ENCODE measurements at regions not wholly inside any gene's neighbourhood (a gene's known extent, or its start where the extent isn't known, plus 50 kb on each side); places are given as distances from the start of the nearest gene placed in this dataset.

DNA sequence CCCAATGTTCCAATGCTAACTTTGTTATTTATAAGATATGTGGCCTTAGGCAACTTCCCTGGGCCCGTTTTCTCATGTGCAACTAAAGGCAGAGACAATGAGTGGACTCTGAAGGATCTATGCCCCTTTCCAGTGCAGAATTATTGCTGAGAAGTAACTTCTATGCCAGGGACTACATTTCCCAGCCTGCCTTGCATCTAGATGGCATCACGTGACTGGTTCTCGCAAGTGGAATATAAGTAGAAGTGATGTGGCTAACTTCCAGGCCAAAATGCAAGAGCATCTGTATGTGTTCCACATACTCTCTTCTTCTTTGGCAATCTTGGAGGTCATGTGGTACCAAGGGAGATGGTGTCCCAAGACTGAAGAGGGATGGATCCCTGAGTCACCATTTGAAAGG lies 674.4 kb downstream of the NTRK3 start:
- TF ChIP-seq, protein P1, sequence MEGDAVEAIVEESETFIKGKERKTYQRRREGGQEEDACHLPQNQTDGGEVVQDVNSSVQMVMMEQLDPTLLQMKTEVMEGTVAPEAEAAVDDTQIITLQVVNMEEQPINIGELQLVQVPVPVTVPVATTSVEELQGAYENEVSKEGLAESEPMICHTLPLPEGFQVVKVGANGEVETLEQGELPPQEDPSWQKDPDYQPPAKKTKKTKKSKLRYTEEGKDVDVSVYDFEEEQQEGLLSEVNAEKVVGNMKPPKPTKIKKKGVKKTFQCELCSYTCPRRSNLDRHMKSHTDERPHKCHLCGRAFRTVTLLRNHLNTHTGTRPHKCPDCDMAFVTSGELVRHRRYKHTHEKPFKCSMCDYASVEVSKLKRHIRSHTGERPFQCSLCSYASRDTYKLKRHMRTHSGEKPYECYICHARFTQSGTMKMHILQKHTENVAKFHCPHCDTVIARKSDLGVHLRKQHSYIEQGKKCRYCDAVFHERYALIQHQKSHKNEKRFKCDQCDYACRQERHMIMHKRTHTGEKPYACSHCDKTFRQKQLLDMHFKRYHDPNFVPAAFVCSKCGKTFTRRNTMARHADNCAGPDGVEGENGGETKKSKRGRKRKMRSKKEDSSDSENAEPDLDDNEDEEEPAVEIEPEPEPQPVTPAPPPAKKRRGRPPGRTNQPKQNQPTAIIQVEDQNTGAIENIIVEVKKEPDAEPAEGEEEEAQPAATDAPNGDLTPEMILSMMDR (IDR thresholded peaks at IDR 0.05; ENCODE audit: extremely low read depth, insufficient read depth, missing control alignments) = no peak
- in situ Hi-C loops (cut with MboI; ENCODE audit: low pct_unique_long_range_greater_than_20kb, low sequenced_read_pairs, unreplicated experiment) = no loop called here
- DNase-seq (ENCODE audit: low spot score) = no peak

DNA sequence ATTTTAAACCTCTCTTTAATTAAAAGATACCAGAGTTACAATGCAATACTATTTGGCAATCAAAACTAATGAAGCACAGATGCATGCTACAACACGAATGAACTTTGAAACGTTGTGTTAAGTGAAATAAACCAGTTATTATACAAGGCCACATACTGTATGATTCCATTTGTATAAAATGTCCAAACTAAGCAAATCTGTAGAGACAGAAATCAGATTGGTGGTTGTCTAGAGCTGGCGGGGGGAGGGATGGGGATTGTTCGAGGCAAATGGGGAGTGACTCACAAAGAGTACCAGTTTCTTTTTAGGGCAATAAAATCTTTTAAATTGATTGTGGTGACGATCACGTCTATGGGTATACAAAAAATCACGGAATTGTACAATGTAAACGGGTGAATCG lies 677.0 kb downstream of the NTRK3 start:
- in situ Hi-C loops (cut with MboI; ENCODE audit: low pct_unique_long_range_greater_than_20kb, low sequenced_read_pairs, unreplicated experiment) = no loop called here
- DNase-seq (ENCODE audit: low spot score) = no peak
- TF ChIP-seq, protein P1 (IDR thresholded peaks at IDR 0.05; ENCODE audit: extremely low read depth, insufficient read depth, missing control alignments) = no peak

DNA sequence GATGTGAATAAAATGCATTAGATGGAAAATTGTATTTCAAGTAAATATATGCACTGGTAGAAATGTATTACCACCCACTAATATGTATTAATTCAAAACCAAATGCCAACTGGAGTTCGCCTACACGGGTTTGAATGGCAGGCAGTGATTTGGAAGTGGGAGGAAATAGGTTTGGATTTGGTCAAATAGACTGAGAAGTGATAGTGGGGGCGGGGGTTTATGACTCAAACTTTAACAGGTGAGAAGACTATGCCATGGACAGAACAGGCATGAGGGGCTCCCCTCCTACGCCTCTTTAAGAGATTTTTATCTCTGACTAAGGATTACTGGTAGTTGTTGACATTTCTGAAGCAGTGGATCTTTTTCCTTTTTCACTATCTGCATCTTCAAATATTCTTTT lies 677.8 kb downstream of the NTRK3 start:
- no peak for DNase-seq (ENCODE audit: low spot score)
- in situ Hi-C loops (cut with MboI; ENCODE audit: low pct_unique_long_range_greater_than_20kb, low sequenced_read_pairs, unreplicated experiment) = no loop called here
- TF ChIP-seq, protein P1 (IDR thresholded peaks at IDR 0.05; ENCODE audit: extremely low read depth, insufficient read depth, missing control alignments) = no peak

DNA sequence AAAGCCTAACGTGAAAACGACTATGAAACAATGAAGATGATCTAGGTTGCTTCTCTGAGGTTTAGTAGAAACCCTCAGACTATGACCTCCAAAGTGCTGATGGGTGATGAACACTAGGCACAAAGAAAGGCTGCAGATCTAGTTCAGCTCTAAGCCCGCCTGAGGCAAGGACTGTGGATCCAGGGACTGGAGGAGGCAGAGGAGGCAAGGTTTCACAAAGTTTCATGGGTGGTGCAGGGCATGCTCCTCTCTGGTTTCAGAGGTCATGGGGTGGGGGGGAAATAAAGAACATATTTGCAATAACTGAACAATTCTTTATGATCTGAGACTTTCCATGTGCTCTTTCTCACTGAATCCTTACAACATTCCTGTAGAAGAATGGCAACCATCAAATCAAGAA lies 679.2 kb downstream of the NTRK3 start:
- TF ChIP-seq, protein P1 (IDR thresholded peaks at IDR 0.05; ENCODE audit: extremely low read depth, insufficient read depth, missing control alignments) = no peak
- in situ Hi-C loops (cut with MboI; ENCODE audit: low pct_unique_long_range_greater_than_20kb, low sequenced_read_pairs, unreplicated experiment) = no loop called here
- DNase-seq (ENCODE audit: low spot score) = no peak

DNA sequence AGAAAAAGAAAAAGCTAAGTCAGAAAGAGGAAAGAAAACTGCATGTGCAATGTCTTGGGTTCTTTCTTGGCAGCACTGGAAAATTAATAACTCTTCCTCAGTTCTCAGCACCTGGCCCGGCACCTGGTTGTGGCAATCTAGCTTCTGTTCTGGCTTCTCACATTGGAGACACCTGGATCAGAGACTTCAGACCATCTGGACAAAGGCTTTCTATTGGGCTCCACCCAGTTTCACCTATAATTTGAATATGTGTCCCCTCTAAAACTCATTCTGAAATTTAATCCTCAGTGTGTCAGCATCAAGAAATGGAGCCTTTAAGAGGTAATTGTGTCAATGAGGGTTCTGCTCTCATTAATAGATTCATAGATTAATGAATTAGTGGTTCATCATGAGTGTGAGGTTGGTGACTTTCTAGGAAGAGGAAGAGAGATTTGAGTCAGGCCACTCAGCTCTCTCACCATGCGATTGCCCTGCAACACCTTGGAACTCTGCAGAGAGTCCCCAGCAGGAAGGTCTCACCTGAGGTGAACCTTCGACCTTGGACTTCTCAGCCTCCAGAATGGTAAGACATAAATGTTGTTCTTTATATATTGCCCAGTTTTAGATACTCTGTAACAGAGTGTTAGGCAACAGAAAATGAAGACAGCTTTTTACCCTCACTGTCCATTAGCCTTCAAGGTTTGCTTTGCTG lies 679.9 kb downstream of the NTRK3 start:
- TF ChIP-seq, protein P1 (IDR thresholded peaks at IDR 0.05; ENCODE audit: extremely low read depth, insufficient read depth, missing control alignments) = no peak
- in situ Hi-C loops (cut with MboI; ENCODE audit: low pct_unique_long_range_greater_than_20kb, low sequenced_read_pairs, unreplicated experiment) = no loop called here
- DNase-seq (ENCODE audit: low spot score) = no peak

DNA sequence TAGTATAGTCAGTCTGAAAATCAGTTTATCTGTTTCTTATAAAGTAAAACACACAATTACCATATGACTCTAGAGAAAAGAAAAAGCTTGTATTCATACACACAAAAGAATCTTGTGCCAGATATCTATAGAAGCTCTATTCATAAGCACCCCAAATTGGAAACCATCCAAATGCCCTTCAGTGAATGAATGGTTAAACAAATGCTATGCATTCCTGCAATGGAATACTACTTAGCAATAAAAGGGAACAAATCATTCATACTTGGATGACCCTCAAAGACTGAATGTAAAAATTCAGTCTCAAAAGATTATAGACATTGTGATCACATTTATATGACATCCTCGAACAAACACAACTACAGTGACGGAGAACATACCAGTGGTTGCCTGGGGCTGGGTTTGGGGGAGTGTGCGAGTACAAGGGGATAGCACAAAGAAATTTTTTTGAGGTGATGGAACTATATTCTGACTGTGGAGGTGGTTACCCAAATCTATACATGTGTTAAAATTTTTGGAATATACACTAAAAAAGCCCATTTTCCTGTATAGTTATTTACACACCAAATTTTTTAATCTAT lies 680.6 kb downstream of the NTRK3 start:
- no peak for DNase-seq (ENCODE audit: low spot score)
- in situ Hi-C loops (cut with MboI; ENCODE audit: low pct_unique_long_range_greater_than_20kb, low sequenced_read_pairs, unreplicated experiment) = no loop called here
- TF ChIP-seq, protein P1 (IDR thresholded peaks at IDR 0.05; ENCODE audit: extremely low read depth, insufficient read depth, missing control alignments) = no peak
